ENCODE measurements at regions not wholly inside any gene's neighbourhood (a gene's known extent, or its start where the extent isn't known, plus 50 kb on each side); places are given as distances from the start of the nearest gene placed in this dataset.

DNA sequence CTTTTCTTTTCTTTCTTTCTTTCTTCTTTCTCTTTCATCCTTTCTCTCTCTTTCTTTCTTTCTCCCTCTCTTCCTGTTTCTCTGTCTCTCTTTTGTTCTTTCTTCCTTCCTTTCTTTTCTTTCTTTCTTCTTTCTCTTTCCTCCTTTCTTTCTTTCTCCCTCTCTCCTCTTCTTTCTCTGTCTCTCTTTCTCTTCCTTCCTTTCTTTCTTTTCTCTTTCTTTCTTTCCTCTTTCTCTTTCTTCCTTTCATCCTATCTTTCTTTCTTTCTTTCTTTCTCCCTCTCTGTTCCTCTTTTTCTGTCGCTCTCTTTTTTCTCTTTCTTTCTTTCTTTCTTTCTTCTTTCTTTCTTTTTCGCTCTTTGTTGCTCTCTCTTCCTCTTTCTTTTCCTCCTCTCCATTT, 1149.2 kb upstream of the AUTS2 start:
- TF ChIP-seq, protein P1, sequence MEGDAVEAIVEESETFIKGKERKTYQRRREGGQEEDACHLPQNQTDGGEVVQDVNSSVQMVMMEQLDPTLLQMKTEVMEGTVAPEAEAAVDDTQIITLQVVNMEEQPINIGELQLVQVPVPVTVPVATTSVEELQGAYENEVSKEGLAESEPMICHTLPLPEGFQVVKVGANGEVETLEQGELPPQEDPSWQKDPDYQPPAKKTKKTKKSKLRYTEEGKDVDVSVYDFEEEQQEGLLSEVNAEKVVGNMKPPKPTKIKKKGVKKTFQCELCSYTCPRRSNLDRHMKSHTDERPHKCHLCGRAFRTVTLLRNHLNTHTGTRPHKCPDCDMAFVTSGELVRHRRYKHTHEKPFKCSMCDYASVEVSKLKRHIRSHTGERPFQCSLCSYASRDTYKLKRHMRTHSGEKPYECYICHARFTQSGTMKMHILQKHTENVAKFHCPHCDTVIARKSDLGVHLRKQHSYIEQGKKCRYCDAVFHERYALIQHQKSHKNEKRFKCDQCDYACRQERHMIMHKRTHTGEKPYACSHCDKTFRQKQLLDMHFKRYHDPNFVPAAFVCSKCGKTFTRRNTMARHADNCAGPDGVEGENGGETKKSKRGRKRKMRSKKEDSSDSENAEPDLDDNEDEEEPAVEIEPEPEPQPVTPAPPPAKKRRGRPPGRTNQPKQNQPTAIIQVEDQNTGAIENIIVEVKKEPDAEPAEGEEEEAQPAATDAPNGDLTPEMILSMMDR (IDR thresholded peaks at IDR 0.05): no peak
- TF ChIP-seq POLR2A (IDR thresholded peaks at IDR 0.05): no peak
